HepG2 (cell line): ENCODE measurements at regions not wholly inside any gene's neighbourhood (a gene's known extent, or its start where the extent isn't known, plus 50 kb on each side); places are given as distances from the start of the nearest gene placed in this dataset.

Source experiments
- CTCF ChIP-seq: sonication (generic); formaldehyde crosslinking; IDR thresholded peaks from 2 replicates; pipeline ENCODE4 v1.5.0; 2020; ENCODE audit warnings: mild to moderate bottlenecking, missing genetic modification reagents, moderate library complexity
- ELF1 ChIP-seq: sonication (generic); formaldehyde crosslinking; IDR thresholded peaks from 2 replicates; pipeline ENCODE4 v1.4.0; 2020; ENCODE audit warnings: missing genetic modification reagents
- EZH2 ChIP-seq: conservative IDR thresholded peaks from 2 replicates; pipeline ENCODE4 v1.6.1; 2012; ENCODE audit warnings: mild to moderate bottlenecking, low read depth, low read length, moderate library complexity
- FOXP1 ChIP-seq, 2 experiments: fragments of 450-650 bp in 1 of 2; IDR thresholded peaks; 2 replicates each; pipeline ENCODE4 v1.6.1; 2017 to 2018; ENCODE audit warnings: antibody characterized with exemption in 1 of 2
- HINFP ChIP-seq: sonication (generic); formaldehyde crosslinking; IDR thresholded peaks from 2 replicates; pipeline ENCODE4 v1.4.0; 2020; ENCODE audit warnings: low read depth, mild to moderate bottlenecking, missing genetic modification reagents
- HNRNPH1 ChIP-seq: fragments of 200-400 bp; formaldehyde crosslinking; optimal IDR thresholded peaks from 2 replicates; pipeline ENCODE3; 2017; ENCODE audit warnings: mild to moderate bottlenecking, low read depth, low read length
- POLR2A ChIP-seq, 2 experiments: IDR thresholded peaks; 2 replicates each; pipeline ENCODE4 v1.6.1; 2011; ENCODE audit warnings: low read depth in 2 of 2, low read length in 2 of 2, mild to moderate bottlenecking in 1 of 2, moderate library complexity in 1 of 2; ENCODE audit not compliant: insufficient read depth in 1 of 2
- SOX6 ChIP-seq, 2 experiments: fragments of 450-650 bp in 1 of 2; sonication (generic) in 1 of 2; formaldehyde crosslinking in 1 of 2; IDR thresholded peaks; 2 replicates each; pipeline versions ENCODE4 v1.4.0 to v1.6.1; 2017 to 2020; ENCODE audit warnings: antibody characterized with exemption in 1 of 2, mild to moderate bottlenecking in 1 of 2, missing genetic modification reagents in 1 of 2
- YY1 ChIP-seq: IDR thresholded peaks from 2 replicates; pipeline ENCODE4 v1.6.1; 2011; ENCODE audit warnings: low read length, low read depth, moderate library complexity, mild to moderate bottlenecking; ENCODE audit not compliant: insufficient read depth, insufficient replicate concordance
- ZNF761 ChIP-seq: sonication (generic); formaldehyde crosslinking; conservative IDR thresholded peaks from 2 replicates; pipeline ENCODE4 v1.4.0; 2020; ENCODE audit warnings: mild to moderate bottlenecking, missing genetic modification reagents
- ZNF788 ChIP-seq: sonication (generic); formaldehyde crosslinking; IDR thresholded peaks from 2 replicates; pipeline ENCODE4 v1.5.0; 2020; ENCODE audit warnings: mild to moderate bottlenecking, missing genetic modification reagents, borderline replicate concordance

- no peak for TF ChIP-seq EZH2
- no peak for TF ChIP-seq ELF1
- no peak for TF ChIP-seq YY1
- no peak for TF ChIP-seq HINFP
- TF ChIP-seq ZNF788 (CRISPR knock-in tag): no peak
- TF ChIP-seq ZNF761: no peak
- no peak for TF ChIP-seq SOX6 (IDR thresholded peaks at IDR 0.05)
- TF ChIP-seq SOX6 (CRISPR knock-in tag; IDR thresholded peaks at IDR 0.05): no peak
- no peak for TF ChIP-seq POLR2A (IDR thresholded peaks at IDR 0.05; ENCODE audit: insufficient read depth in 1 of 2, low read depth in 2 of 2, low read length in 2 of 2)
- TF ChIP-seq FOXP1 (IDR thresholded peaks at IDR 0.05): no peak
- TF ChIP-seq FOXP1 (CRISPR knock-in tag; IDR thresholded peaks at IDR 0.05): no peak
- TF ChIP-seq CTCF: no peak
- no peak for TF ChIP-seq HNRNPH1
Measured at GRCh38 chr7:112889834-112890438, 99.7 kb upstream of the TMEM168 start.
